Activated CD4-positive, alpha-beta T cell treated with anti-CD3 and anti-CD28 coated beads for 4 hours (primary cell): ENCODE measurements at regions not wholly inside any gene's neighbourhood (a gene's known extent, or its start where the extent isn't known, plus 50 kb on each side); places are given as distances from the start of the nearest gene placed in this dataset.
"Not testable (repeated sequence)": the region's sequence is repeated elsewhere in the genome, so short reads cannot be mapped to it uniquely, and the experiment has no call there.

Experiments used
- DNase-seq, 2 donors: peaks; one replicate each; pipeline ENCODE4 v3.0.0-alpha.2; 2020

DNA sequence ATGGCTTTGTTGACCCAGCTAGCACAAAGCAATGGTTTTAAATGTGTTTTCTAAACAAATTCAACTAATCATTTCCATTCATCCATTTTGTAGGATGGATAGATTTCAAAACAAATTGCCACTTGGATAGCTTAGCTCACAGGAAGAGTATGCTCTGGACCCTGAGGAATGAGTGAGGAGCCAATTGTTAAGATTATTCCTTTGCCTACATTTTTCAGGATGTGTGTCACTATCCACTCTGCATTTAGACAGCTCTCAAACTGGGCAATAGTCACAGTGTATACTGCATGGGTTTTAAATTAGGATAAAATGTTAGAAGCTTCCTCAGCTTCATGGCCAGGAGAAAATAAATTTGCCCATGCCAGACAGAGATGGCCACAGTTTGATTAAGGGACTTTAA lies 605.6 kb upstream of the TEX47 start:
- DNase-seq: no peak

DNA sequence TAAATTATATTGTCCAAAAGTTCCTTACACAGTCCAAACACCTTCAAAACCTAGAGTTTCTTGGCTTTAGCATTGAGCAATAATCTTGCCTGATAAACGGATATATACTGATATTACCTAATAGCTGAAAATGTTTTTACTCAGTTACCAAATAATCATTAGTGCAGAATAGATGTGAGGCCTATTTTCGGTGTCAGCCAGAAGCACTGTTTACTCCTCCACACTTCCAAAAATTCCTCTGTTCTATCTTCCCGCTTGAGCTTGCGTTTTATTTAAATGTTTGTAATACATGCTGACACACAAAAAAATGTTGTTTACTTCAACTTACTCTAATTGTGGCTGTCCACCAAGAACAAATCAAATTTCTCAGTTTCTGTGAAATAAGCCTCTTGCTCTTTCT lies 606.2 kb upstream of the TEX47 start:
- no peak for DNase-seq

DNA sequence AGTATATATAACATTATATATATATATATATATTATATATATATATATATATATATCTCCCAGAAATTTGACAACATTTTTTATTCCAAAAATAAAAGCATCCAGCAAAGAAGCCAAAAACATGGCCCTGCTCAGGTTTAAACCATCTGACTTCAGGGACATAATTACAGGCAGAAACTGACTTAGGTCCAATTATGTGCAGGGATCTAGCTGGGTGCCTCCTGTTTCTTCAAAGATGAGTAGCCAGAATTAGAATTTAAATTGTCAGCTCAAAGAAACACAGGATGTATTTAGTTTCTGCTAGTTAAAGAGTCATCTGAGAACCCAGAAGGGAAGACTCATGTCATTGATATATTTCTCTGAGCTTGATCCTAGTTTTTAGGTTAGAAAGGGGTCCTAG lies 656.4 kb upstream of the TEX47 start:
- no peak for DNase-seq

DNA sequence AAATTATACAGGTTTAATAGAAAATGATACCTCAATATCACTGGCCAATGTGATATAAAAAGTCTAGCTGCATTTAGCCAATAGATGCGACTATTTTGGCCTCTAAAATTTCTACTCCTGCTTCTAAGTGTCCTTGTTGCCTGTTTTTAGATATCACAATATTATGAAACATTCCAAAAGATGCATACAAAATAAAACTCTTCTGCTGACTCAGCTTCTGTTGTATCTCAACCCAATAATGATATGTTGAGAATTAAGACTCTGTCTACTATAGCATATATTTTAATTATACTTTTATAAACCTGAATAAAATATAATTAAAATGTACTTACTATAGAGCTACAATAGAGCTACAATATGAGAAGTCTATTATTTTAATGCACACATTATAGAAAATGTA lies 661.0 kb upstream of the TEX47 start:
- DNase-seq: no peak

DNA sequence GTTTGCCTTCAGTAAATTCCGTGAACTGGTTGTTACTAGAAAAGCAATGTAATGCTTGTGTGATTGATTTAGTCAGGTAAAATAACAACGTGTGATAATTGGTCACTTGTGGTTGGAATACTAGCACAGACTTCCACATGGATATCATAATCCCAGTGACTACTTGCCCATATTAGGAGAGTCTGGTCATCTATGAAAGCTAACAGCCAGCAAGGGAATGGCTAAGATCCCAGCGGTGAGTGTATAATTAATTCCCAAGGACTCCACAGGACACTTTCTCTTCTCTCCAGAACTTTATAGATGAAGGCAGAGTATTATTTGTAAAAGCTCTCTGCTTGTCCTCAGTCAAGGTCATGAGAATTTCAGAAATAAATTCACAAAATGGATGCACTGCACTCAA lies 662.6 kb upstream of the TEX47 start:
- no peak for DNase-seq

DNA sequence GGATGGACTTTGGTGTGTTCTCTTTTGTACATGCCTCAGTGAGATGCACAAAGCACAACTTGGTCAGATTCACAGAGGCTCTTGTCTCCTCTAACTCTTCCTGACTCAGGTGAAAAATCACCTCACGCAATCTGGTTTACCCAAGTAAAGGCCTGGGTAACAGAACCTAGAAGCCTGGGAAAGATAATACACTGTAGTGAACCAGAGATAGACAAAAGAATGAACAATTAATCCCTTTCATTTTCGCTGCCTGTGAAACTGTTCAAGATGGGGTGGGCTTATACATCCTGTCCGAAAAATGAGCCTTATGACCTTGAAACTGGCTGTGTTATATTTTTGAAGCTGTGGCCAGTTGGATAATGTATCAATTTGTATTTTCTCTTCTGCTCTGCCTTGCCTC lies 678.9 kb upstream of the TEX47 start:
- DNase-seq: no peak

DNA sequence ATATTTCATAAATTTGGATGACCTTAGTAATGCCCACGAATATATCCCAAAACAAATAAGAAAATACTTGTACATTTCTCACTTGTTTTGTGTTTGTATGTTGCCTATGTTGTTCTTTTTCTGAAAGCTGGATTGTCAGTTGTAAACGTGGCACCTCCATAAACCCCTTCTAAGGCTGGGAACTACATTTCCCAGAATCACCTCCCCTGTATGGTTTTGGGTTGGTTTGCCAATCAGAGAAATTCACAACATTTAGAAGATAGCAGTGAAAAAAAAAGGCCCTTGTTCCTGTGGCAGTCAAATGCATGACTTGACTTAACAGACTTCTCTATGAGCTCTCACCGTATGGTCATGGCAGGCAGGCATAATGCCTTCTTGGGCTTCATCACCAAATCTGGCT lies 676.3 kb upstream of the STEAP1 start:
- no peak for DNase-seq

DNA sequence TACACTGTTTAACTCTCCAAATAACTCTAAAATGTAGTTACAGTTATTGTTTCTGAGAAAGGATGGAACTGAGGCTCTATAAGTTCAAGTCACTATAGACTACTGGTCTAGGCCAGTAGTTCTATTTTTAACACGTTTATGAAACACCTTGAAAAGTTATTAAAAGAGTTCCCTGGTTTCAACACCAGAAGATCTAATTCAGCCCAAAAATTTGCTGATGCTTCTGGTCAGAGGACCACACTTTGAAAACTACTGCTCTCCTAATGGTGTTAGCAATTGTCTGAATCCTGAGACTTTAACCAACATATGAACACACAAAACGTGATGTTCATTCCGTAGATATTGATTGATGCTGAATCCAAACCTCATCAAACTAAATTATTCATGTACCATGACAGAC lies 658.6 kb upstream of the STEAP1 start:
- DNase-seq: no peak

DNA sequence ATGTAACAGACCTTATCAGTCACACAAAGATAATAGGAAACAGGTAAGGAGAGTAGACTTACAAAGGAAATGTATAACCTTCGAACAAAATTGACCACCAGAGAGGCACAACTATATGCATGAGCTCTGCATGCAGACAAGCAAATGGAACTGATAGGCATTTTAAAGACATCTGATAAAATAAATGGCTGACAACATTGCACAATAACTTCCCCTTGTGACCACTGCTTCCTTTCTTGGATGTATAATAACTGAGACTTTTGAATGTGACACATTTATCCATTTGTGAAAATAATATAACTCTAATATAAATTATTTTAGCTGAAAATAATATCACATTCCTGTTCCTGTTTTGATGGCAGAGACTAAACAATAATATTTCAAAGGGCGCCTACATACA lies 654.2 kb upstream of the STEAP1 start:
- DNase-seq: no peak

DNA sequence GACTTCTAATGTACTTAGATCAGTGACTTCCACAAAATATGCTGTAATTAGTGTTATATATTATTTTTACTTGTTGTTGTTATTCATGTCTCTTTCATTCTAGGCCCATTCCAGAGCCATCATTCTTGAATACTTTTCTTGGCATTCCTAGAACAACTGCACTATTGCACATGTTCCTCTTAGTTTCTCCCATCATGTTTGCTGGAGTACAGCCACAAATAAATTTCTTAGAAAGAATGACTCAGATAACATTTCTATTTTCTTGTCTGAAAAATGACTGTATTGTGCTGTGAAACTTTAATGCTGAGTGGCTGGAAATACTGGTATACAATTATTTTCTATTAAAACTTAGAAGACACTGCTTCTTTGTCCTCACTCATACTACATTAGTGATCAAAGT lies 651.0 kb upstream of the STEAP1 start:
- DNase-seq: no peak

DNA sequence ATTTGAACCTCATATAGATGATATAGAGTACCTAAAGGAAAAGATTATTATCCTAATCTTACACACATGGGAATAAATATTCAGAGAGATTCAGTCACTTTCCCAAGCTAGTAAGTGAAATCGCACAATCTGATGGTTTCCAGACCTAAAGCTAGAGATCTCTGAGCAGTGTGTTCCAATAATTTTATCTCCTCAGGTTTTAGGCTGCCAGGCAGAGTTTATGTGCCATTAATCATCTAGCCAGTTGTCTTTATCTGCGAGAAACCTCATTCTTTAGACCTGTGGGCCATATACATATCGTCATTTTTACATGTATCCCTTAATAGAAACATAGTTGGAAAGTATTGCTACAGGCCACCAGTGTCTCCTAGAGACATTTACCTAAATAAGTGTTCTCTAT lies 647.2 kb upstream of the STEAP1 start:
- DNase-seq: no peak

DNA sequence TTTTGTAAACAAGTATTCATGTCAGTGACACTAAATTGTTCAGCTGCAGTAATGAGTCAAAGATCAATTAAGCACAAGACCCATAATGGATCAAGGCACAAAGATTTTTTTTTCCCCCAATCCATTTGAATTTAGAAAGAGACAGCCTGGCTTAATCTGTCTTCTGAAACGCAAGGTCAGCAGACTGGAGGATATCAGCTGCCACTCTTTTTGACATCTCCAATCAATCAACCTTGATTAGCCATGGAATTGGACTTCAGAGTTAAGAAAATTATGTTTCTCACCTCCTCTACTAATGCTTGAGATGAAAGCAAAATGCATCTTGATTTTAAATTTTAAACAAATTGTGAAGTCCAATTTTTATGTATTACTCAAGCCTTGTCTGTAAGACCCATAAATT lies 642.4 kb upstream of the STEAP1 start:
- DNase-seq: no peak

DNA sequence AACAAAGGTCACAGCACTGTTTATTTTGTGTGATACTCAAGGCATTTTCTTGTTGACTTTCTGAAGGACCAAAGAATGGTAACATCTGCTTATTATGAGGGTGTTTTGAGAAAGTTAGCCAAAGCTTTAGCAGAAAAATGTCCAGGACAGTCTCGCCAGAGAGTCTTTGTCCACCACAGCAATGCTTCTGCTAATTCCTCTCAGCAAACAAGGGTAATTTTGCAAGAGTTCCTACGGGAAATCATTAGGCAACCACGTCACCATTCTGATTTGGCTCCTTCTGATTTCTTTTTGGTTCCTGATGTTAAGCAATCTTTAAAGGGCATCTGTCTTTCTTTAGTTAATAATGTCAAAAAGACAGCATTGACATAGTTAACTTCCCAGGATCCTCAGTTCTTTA lies 639.3 kb upstream of the STEAP1 start:
- no peak for DNase-seq

DNA sequence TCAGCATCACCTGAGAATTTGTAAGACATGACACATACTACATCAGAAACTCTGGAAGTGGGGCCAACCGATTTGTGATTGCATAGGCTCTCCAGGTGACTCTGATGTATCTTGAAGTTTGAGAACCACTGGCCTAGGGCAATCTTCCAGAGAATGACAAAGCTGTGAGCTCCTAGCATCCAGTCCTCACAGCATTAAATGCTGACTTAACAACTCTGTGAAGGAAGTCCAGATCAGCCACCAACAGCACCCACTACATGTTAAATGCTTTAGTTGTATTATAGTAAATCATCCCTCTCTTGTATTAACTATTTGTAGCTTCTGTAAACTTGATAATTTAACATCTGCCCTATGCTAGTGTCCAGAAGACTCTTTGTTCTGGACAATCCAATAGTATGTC lies 636.5 kb upstream of the STEAP1 start:
- DNase-seq: no peak

DNA sequence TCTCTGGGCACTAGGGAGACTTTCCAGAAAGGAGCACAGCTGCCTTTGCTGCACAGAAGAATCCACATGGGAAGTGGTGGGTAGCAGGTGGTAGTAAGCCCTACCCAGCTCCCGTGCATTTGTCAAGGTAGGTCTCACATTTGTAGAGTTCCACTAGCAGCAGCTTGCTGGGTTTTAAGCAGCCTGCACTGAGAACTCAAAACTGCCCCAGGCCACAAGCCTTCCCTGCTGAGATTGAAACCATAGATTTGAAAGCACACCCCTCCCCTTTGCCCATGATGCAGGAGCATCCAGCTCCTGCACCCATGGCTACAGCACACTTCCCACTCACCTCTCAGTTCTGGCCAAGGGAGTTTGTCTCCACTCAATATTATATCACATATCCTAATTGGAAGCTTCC lies 604.5 kb upstream of the STEAP1 start:
- DNase-seq: no peak

DNA sequence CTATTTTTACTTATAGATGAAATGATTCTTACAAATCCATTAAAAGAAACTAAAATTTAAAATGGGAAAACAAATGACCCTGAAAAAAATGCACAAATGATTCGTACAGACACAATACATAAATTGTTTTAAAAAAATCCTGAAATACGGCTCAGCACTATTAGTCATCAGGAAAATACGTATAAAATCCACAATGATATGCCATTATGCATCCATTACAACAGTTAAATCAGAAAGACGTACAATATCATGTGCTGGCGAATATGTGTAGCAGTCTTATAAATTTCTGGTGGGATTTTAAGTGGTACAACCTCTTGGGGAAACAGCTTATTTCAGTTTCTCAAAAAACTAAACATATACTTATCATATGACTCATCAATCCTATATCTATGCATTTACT lies 600.1 kb upstream of the STEAP1 start:
- DNase-seq: no peak

DNA sequence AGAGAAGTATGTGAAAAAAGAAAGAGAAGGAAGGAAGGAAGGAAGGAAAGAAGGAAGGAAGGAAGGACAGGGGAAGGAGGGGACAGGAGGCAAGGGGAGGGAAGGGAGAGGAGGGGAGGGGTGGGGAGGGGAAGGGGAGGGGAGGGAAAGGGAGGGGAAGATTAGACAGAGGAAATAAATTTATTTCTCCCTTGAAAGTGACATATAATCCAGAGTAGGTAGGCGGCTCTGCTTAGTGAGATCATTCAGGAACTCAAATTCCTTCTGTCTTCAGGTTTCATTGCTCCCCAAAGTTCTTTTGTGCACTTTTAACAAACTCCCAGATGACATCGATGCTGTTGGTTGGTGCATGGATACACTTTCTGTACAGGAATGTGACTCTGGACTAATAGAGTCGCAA lies 594.7 kb upstream of the STEAP1 start:
- no peak for DNase-seq

DNA sequence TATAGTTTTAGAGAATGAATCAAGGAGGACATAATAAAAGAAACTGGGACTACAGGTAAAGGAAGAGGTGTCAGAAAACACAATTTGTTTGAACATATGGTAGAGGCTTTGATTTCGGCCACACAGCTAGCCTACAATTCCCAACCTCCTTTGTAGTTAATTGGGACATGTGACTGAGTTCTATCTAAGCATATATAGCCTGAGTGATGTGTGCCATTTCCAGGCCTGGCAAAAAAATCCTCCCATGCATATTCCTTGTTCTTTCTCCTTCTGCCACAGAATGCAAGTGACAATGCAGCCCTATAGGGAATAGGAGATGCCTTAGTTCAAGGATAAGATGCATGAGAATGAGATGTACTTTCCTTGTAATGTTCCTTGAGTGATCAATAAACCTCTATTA lies 590.7 kb upstream of the STEAP1 start:
- no peak for DNase-seq

DNA sequence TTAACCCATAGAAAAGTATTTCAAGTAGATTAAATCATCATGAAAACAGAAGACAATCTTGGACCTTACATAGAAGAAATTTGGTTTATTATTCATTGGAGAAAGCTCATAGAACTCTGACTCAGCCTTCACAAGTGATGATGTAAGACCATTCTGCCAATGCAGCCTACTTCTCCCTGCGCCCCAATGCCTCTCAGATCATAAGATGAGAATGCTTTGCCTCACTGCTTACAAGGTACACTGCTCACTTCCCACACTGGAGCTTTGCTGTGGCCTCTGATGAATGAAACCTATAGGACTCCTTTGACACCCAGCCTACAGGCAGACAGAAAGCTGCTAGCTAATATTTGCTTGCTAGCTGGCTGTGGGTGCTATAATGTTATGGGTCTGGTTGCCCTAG lies 569.4 kb upstream of the STEAP1 start:
- no peak for DNase-seq

DNA sequence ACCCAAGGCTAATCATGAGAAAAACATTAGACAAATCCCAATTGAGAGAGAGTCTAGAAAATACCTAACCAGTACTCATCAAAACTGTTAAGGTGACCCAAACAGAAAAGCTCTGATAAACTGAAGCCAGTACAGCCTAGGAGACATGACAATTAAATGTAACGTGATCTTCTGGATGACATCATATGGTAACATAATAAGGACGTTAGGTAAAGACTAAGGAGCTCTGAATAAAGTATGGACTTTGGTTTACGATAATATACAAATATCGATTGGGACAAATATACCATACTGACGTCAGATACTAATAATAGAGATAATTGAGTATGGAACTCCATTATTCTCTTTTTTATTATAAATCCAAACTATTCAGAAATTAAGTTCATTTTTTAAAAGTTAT lies 561.1 kb upstream of the STEAP1 start:
- no peak for DNase-seq

DNA sequence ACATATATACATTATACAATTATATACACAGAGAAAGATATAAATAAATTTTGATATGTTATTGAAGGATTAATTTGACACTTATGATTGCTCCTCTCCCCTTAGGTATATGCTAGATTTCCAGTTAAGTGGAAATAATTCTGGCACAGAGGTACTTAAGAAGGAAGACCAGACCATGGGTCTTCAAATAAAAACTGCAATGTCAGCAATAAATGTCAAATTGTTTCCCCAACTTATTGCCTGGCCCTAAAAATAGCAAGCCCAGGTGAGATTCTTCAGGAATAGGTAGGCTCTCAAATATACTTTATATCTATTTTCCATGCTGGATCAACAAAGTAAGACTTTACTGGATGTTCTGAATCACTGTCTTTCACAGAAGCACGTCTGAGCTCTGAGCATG lies 551.3 kb upstream of the STEAP1 start:
- DNase-seq: no peak

DNA sequence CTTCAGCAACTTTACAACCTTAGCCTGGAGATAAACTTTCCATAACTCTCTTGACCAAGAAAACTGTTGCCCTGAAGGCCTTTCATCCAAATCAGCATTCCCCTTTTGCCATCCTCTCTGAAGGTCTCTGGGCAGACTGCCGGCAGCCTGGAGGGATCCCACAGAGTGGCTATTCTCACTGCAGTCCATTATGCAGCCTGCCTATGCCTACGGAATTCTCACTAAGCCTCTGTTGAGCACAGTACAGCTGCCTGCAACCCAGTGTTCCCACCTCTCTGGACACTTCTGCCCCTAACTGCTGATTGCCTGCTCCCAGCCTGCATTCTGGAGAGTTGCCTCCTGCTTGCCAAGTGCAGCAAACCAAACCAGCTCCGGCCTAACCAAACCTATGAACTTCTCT lies 548.9 kb upstream of the STEAP1 start:
- DNase-seq: no peak

DNA sequence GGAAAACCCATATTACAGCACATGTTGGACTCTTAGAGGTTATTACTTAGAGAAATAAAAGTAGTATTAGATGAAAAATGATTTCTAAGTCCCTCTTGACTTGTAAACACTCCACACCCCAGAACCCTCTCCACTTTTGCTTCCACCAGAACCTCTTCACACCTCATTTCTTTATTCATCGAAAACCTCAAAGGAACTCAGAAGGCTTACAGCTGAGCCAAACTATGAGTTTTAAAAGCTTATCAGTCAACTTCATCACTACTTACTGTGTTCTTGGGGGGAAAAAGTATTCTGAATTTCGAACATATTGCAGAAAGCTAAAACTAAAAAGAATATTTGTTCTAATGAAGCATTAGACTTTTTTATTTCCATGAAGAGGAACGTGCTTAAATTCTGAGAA lies 547.8 kb upstream of the STEAP1 start:
- no peak for DNase-seq

DNA sequence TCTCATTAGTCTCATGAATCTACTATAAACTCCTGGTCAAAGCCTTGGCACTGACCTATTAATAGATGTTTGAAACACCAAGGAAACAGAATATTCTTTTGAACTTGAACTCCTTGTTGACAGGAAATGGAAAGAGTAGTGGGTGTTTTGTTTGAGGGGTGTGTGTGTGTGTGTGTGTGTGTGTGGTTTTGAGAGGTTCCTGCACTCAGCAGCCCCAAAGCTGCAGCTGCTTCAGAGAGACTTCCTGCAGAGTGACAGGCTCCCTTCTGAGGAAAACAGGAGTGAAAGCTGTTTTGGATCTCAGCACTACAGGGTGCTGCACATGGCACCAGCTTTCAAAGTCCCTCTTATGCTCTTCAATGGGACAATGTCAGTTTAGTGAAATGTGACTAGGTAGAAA lies 546.5 kb upstream of the STEAP1 start:
- DNase-seq: peak; percentile 5 to 16

DNA sequence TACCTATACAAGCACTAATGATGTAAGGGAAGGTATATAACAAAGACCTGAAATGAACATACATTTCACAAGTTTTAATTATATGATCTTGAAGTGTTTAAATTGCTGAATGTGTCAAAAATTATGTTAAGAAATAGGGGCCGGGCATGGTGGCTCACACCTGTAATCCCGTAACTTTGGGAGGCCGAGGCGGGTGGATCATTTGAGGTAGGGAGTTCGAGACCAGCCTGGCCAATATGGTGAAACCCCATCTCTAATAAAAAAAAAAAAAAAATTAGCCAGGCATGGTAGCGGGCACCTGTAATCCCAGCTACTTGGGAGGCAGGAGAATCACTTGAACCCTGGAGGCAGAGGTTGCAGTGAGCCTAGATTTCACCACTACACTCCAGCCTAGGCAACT lies 537.4 kb upstream of the STEAP1 start:
- not testable (repeated sequence) for DNase-seq

DNA sequence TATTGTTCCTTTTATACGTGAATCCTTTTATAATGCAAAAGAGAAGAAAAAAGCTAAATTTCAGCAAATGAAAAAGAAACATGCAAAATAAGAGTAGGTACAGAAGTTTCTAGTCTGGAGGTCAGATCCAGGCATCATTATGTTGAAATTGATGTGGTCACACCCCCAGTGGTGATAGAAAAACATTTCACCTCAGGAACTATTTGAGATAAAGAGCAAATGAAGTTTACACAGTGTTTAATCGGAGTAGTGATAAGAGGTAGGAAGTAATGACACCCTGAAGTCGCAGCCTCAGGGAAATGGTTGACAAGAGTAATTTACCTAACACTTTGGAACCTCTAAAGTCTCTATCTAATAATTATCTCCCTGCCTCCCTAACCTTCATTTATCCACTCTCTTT lies 536.0 kb upstream of the STEAP1 start:
- no peak for DNase-seq
